Spleen (tissue), 11 donors: ENCODE measurements at regions not wholly inside any gene's neighbourhood (a gene's known extent, or its start where the extent isn't known, plus 50 kb on each side); places are given as distances from the start of the nearest gene placed in this dataset.

Experiments used
- DNase-seq: peaks from one replicate; pipeline ENCODE4 v3.0.0-alpha.2; 2020
- H3K27ac ChIP-seq, 8 donors: fragments of 200-600 bp; sonication (generic) in 7 of 8; 1 replicate in 4 of 8; 2 replicates in 4 of 8; pipeline versions ENCODE4 v1.5.0 to v1.8.0; 2016 to 2021; ENCODE audit warnings: inconsistent platforms in 4 of 8, mild to moderate bottlenecking in 4 of 8, moderate library complexity in 1 of 8
- H3K27me3 ChIP-seq, 7 donors: fragments of 200-600 bp; sonication (generic) in 6 of 7; replicated peaks in 1 of 7; 1 replicate in 4 of 7; 2 replicates in 3 of 7; pipeline versions ENCODE4 v1.5.0 to v1.8.0; 2016 to 2021; ENCODE audit warnings: inconsistent platforms in 3 of 7, mild to moderate bottlenecking in 1 of 7
- H3K36me3 ChIP-seq, 6 donors: fragments of 200-600 bp; sonication (generic) in 5 of 6; 1 replicate in 4 of 6; 2 replicates in 2 of 6; pipeline versions ENCODE4 v1.5.0 to v1.8.0; 2016 to 2021; ENCODE audit warnings: inconsistent platforms in 2 of 6
- H3K4me1 ChIP-seq, 6 donors: fragments of 200-600 bp; sonication (generic) in 5 of 6; 1 replicate in 3 of 6; 2 replicates in 3 of 6; pipeline versions ENCODE4 v1.5.0 to v1.8.0; 2016 to 2021; ENCODE audit warnings: inconsistent platforms in 3 of 6
- H3K4me3 ChIP-seq, 8 donors: fragments of 200-600 bp; sonication (generic) in 7 of 8; 1 replicate in 4 of 8; 2 replicates in 4 of 8; pipeline versions ENCODE4 v1.5.0 to v1.8.0; 2016 to 2021; ENCODE audit warnings: inconsistent platforms in 4 of 8, mild to moderate bottlenecking in 4 of 8, moderate library complexity in 2 of 8
- H3K9me3 ChIP-seq, 8 donors: fragments of 200-600 bp; sonication (generic) in 7 of 8; 1 replicate in 4 of 8; 2 replicates in 4 of 8; pipeline versions ENCODE4 v1.5.0 to v1.8.0; 2016 to 2021; ENCODE audit warnings: inconsistent platforms in 4 of 8
- CTCF ChIP-seq, 11 experiments: fragments of 200-600 bp in 7 of 11; fragments of 450-650 bp in 4 of 11; sonication (generic) in 4 of 11; IDR thresholded peaks in 8 of 11; conservative IDR thresholded peaks in 3 of 11; 1 replicate in 7 of 11; 2 replicates in 4 of 11; pipeline versions ENCODE4 v1.4.0 to v1.8.0; 2016 to 2021; ENCODE audit warnings: antibody characterized with exemption in 11 of 11, inconsistent platforms in 4 of 11, mild to moderate bottlenecking in 1 of 11
- POLR2A ChIP-seq, 3 donors: fragments of 450-650 bp; IDR thresholded peaks; one replicate each; pipeline ENCODE4 v1.5.1; 2017; ENCODE audit warnings: antibody characterized with exemption in 3 of 3, mild to moderate bottlenecking in 1 of 3
- POLR2AphosphoS5 ChIP-seq, 3 donors: sonication (generic); formaldehyde crosslinking; IDR thresholded peaks; one replicate each; pipeline ENCODE4 v1.5.1; 2017; ENCODE audit warnings: antibody characterized with exemption in 3 of 3
- WGBS, 5 donors: extraction: QIAGEN DNeasy Blood & Tissue Kit in 3 of 5; methylation state at CpG; one replicate each; pipeline versions ENCODE4 v1.1.5 to v1.1.7; 2013 to 2018; 5-methylcytosine and 5-hydroxymethylcytosine counted together
- intact Hi-C: fragments of 100-400 bp; cut with DNase I; formaldehyde crosslinking; loops from one replicate; pipeline ENCODE4 v1.15.0; 2023; ENCODE audit warnings: low total_unique reads
- donor health status: healthy with polysubstance abuse.
- donor health status: DM: no; HTN: no; CAD: no; lungs with moderate emphysema.
- donor health status: DM: no; HTN: no; CAD: no.
- donor health status: Bipolar disorder and iron deficiency.
- donor health status: healthy.
- donor health status: DM: no; HTN: no; CAD: no.
- donor health status: DM: yes; HTN: yes; CAD: no.

- DNase-seq = no peak
These were observed 626.1 kb downstream of the DHX35 start for GRCh38 chr20:39588148-39588757.

GRCh38 chr20:39581034-39581433, 618.9 kb downstream of the DHX35 start:
- Histone ChIP-seq H3K4me1 (no peaks in the 10 kb centered on the region), H3K9me3 (no peaks in the 10 kb centered on the region), H3K4me3 (no peak overlapping the region), H3K27me3 (no peaks in the 10 kb centered on the region), H3K36me3 (no peaks in the 10 kb centered on the region), H3K27ac (no peak overlapping the region)
- 48 to 60% (median 55%) methylated on average over 1 of the region's 1 CpG for WGBS, 5 donors
- no peak for DNase-seq
- TF ChIP-seq CTCF (IDR thresholded peaks at IDR 0.05 in 8 of 11, conservative IDR thresholded peaks at IDR 0.05 in 3 of 11) (no peak), POLR2AphosphoS5 (IDR thresholded peaks at IDR 0.05) (no peak)
- intact Hi-C loops = no loop called here

More at GRCh38 chr20:39588148-39588757, 626.1 kb downstream of the DHX35 start:
- no peak overlapping the region for H3K27ac ChIP-seq
- H3K36me3 ChIP-seq = no peaks in the 10 kb centered on the region
- intact Hi-C loops = no loop called here
- TF ChIP-seq CTCF (IDR thresholded peaks at IDR 0.05 in 8 of 11, conservative IDR thresholded peaks at IDR 0.05 in 3 of 11) = no peak
- TF ChIP-seq POLR2AphosphoS5 (IDR thresholded peaks at IDR 0.05) = no peak
- no peak for TF ChIP-seq POLR2A (IDR thresholded peaks at IDR 0.05)
- H3K4me3 ChIP-seq = no peak overlapping the region
- peaks cover 0 to 16% (median 0%) of the 10 kb centered on the region in 7 donors for H3K27me3 ChIP-seq
- H3K9me3 ChIP-seq = no peaks in the 10 kb centered on the region
- 5 to 12% (median 10%) methylated on average over 5 of the region's 5 CpGs for WGBS, 5 donors
- H3K4me1 ChIP-seq = no peaks in the 10 kb centered on the region

- Histone ChIP-seq H3K4me1 (no peaks in the 10 kb centered on the region), H3K36me3 (no peaks in the 10 kb centered on the region), H3K9me3 (peaks cover 0 to 12% (median 8%) of the 10 kb centered on the region in 8 donors), H3K4me3 (no peak overlapping the region), H3K27ac (no peak overlapping the region), H3K27me3 (no peaks in the 10 kb centered on the region)
- no peak for TF ChIP-seq CTCF (IDR thresholded peaks at IDR 0.05 in 8 of 11, conservative IDR thresholded peaks at IDR 0.05 in 3 of 11)
- no peak for TF ChIP-seq POLR2A (IDR thresholded peaks at IDR 0.05)
- no peak for TF ChIP-seq POLR2AphosphoS5 (IDR thresholded peaks at IDR 0.05)
- no peak for DNase-seq
- 70 to 93% (median 86%) methylated on average over 5 of the region's 5 CpGs for WGBS, 5 donors
- intact Hi-C loops = no loop called here
These were observed 614.6 kb downstream of the DHX35 start for GRCh38 chr20:39576771-39577170.

GRCh38 chr20:39574061-39574460, 611.9 kb downstream of the DHX35 start:
- no peaks in the 10 kb centered on the region for H3K27me3 ChIP-seq
- no peak for DNase-seq
- no peak overlapping the region for H3K4me3 ChIP-seq
- no peaks in the 10 kb centered on the region for H3K4me1 ChIP-seq
- H3K9me3 ChIP-seq = peaks cover 0 to 12% (median 8%) of the 10 kb centered on the region in 8 donors
- intact Hi-C loops = no loop called here
- H3K27ac ChIP-seq = no peak overlapping the region
- TF ChIP-seq CTCF (IDR thresholded peaks at IDR 0.05 in 8 of 11, conservative IDR thresholded peaks at IDR 0.05 in 3 of 11) (no peak), POLR2AphosphoS5 (IDR thresholded peaks at IDR 0.05) (no peak), POLR2A (IDR thresholded peaks at IDR 0.05) (no peak)
- WGBS, 5 donors = 62 to 78% (median 71%) methylated on average over 2 of the region's 2 CpGs
- H3K36me3 ChIP-seq = no peaks in the 10 kb centered on the region
